A673 (cell line): ENCODE measurements at regions not wholly inside any gene's neighbourhood (a gene's known extent, or its start where the extent isn't known, plus 50 kb on each side); places are given as distances from the start of the nearest gene placed in this dataset.

ENCODE experiments used
- BruUV-seq: library from RNA; stranded (reverse); fragments of 400-500 nt; replicated peaks from 2 replicates; lab custom pipeline; 2021; lab: Mats Ljungman, UMichigan
- CTCF ChIA-PET: fragments of 300-600 bp; sonication (Branson Sonifier 250); formaldehyde crosslinking; loops from one replicate; lab custom pipeline; 2022; ENCODE audit warnings: antibody characterized with exemption; lab: Charles Lee
- POLR2A ChIA-PET: fragments of 300-600 bp; sonication (Branson Sonifier 250); formaldehyde crosslinking; loops from one replicate; lab custom pipeline; 2022; ENCODE audit warnings: antibody characterized with exemption; ENCODE audit not compliant: low non-redundant PET; lab: Charles Lee
- DNase-seq: peaks from one replicate; pipeline ENCODE4 v3.0.0-alpha.2; 2015; ENCODE audit warnings: low spot score
- H3K27ac ChIP-seq: fragments of 200-600 bp; sonication (generic); 2 replicates; pipeline ENCODE4 v1.5.1; 2016; ENCODE audit warnings: mixed run types, low read depth, mild to moderate bottlenecking, mixed read lengths, antibody characterized with exemption, low read length; ENCODE audit not compliant: poor library complexity, severe bottlenecking
- H3K27me3 ChIP-seq: fragments of 200-600 bp; sonication (generic); replicated peaks from 2 replicates; pipeline ENCODE4 v1.6.1; 2017; ENCODE audit warnings: mixed run types, low read depth, mild to moderate bottlenecking, mixed read lengths, antibody characterized with exemption, low read length; ENCODE audit not compliant: insufficient read depth, poor library complexity
- H3K36me3 ChIP-seq: fragments of 200-600 bp; sonication (generic); 2 replicates; pipeline ENCODE4 v1.6.1; 2016; ENCODE audit warnings: mixed run types, mild to moderate bottlenecking, mixed read lengths, antibody characterized with exemption, low read length; ENCODE audit not compliant: insufficient read depth, poor library complexity, severe bottlenecking
- H3K4me1 ChIP-seq: fragments of 200-600 bp; sonication (generic); 2 replicates; pipeline ENCODE4 v1.6.1; 2017; ENCODE audit warnings: mixed run types, mild to moderate bottlenecking, mixed read lengths, antibody characterized with exemption, low read length; ENCODE audit not compliant: insufficient read depth, poor library complexity, severe bottlenecking
- H3K4me3 ChIP-seq: fragments of 200-600 bp; sonication (generic); 2 replicates; pipeline ENCODE4 v1.5.1; 2016; ENCODE audit warnings: low read depth, mixed run types, mild to moderate bottlenecking, mixed read lengths, low read length; ENCODE audit not compliant: poor library complexity, severe bottlenecking
- H3K9me3 ChIP-seq: fragments of 200-600 bp; sonication (generic); 2 replicates; pipeline ENCODE4 v1.6.1; 2016; ENCODE audit warnings: mixed run types, low read depth, mild to moderate bottlenecking, mixed read lengths, antibody characterized with exemption, low read length; ENCODE audit not compliant: poor library complexity, severe bottlenecking
- CTCF ChIP-seq: fragments of 300-800, 200-600 bp; sonication (generic); conservative IDR thresholded peaks from 2 replicates; pipeline ENCODE4 v1.5.1; 2017; ENCODE audit warnings: low read depth, mild to moderate bottlenecking, antibody characterized with exemption, low read length, moderate library complexity, mixed read lengths
- EZH2 ChIP-seq: fragments of 200-600 bp; sonication (generic); IDR thresholded peaks from 2 replicates; pipeline ENCODE4 v1.6.1; 2017; ENCODE audit warnings: borderline replicate concordance, low read depth, mild to moderate bottlenecking, mixed read lengths, antibody characterized with exemption, low read length; ENCODE audit not compliant: poor library complexity, severe bottlenecking
- intact Hi-C: fragments of 100-400 bp; cut with micrococcal nuclease; formaldehyde crosslinking; loops from one replicate; pipeline ENCODE4 v1.10.0; 2022; ENCODE audit not compliant: unreplicated experiment

- Histone ChIP-seq H3K36me3 (no peaks in the 10 kb centered on the region), H3K27ac (no peak overlapping the region), H3K4me3 (no peak overlapping the region), H3K9me3 (no peaks in the 10 kb centered on the region), H3K4me1 (no peaks in the 10 kb centered on the region), H3K27me3 (no peaks in the 10 kb centered on the region)
- no TSS peak for BruUV-seq
- POLR2A ChIA-PET: no interaction called here
- DNase-seq: no peak
- intact Hi-C loops: no loop called here
- no peak for TF ChIP-seq CTCF
- TF ChIP-seq EZH2: no peak
- CTCF ChIA-PET: no interaction called here
Observed at GRCh38 chrX:13147733-13148132, 103.3 kb upstream of the FAM9C start.

- ChIA-PET POLR2A (no interaction called here), CTCF (no interaction called here)
- H3K27ac ChIP-seq: no peak overlapping the region
- H3K4me1 ChIP-seq: no peaks in the 10 kb centered on the region
- no peaks in the 10 kb centered on the region for H3K27me3 ChIP-seq
- H3K4me3 ChIP-seq: no peak overlapping the region
- no TSS peak for BruUV-seq
- no peak for DNase-seq
- H3K36me3 ChIP-seq: no peaks in the 10 kb centered on the region
- no peaks in the 10 kb centered on the region for H3K9me3 ChIP-seq
- no peak for TF ChIP-seq CTCF
- TF ChIP-seq EZH2: no peak
- intact Hi-C loops: no loop called here
Observed at GRCh38 chrX:13147147-13147546, 102.7 kb upstream of the FAM9C start.

- H3K36me3 ChIP-seq: no peaks in the 10 kb centered on the region
- intact Hi-C loops: no loop called here
- ChIA-PET POLR2A (no interaction called here), CTCF (no interaction called here)
- H3K27ac ChIP-seq: no peak overlapping the region
- H3K27me3 ChIP-seq: no peaks in the 10 kb centered on the region
- no peak overlapping the region for H3K4me3 ChIP-seq
- no peak for DNase-seq
- H3K9me3 ChIP-seq: no peaks in the 10 kb centered on the region
- no peaks in the 10 kb centered on the region for H3K4me1 ChIP-seq
- TF ChIP-seq EZH2 (no peak), CTCF (no peak)
- BruUV-seq: no TSS peak
Observed at GRCh38 chrX:13144927-13145655, 100.7 kb upstream of the FAM9C start.
